ENCODE measurements at regions not wholly inside any gene's neighbourhood (a gene's known extent, or its start where the extent isn't known, plus 50 kb on each side); places are given as distances from the start of the nearest gene placed in this dataset.

DNA sequence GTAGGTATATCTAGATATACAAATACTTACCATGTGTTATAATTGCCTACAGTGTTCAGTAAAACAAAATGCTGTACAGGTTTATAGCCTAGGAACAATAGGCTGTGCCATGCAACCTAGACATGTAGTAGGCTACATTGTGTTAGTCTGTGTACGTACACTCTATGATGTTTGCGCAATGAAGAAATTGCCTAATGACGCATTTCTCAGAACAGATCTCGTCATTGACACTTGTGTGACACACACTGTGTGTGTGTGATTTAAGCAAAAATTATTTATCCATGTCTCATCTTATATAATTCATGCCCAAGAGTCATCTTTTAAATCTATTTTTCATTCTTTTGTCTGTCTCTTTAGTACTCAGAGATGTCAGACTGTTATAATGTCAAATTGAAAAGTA lies 1888.8 kb upstream of the PCDH20 start:
- CTCF ChIA-PET = no interaction called here
- no peak overlapping the region for H3K4me3 ChIP-seq (ENCODE audit: low read depth, low read length)
- TF ChIP-seq, protein P1, sequence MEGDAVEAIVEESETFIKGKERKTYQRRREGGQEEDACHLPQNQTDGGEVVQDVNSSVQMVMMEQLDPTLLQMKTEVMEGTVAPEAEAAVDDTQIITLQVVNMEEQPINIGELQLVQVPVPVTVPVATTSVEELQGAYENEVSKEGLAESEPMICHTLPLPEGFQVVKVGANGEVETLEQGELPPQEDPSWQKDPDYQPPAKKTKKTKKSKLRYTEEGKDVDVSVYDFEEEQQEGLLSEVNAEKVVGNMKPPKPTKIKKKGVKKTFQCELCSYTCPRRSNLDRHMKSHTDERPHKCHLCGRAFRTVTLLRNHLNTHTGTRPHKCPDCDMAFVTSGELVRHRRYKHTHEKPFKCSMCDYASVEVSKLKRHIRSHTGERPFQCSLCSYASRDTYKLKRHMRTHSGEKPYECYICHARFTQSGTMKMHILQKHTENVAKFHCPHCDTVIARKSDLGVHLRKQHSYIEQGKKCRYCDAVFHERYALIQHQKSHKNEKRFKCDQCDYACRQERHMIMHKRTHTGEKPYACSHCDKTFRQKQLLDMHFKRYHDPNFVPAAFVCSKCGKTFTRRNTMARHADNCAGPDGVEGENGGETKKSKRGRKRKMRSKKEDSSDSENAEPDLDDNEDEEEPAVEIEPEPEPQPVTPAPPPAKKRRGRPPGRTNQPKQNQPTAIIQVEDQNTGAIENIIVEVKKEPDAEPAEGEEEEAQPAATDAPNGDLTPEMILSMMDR (IDR thresholded peaks at IDR 0.05; ENCODE audit: insufficient read depth, low read length, missing control alignments) = no peak
- DNase-seq (ENCODE audit: low read depth, low spot score) = no peak
- POLR2A ChIA-PET = no interaction called here

DNA sequence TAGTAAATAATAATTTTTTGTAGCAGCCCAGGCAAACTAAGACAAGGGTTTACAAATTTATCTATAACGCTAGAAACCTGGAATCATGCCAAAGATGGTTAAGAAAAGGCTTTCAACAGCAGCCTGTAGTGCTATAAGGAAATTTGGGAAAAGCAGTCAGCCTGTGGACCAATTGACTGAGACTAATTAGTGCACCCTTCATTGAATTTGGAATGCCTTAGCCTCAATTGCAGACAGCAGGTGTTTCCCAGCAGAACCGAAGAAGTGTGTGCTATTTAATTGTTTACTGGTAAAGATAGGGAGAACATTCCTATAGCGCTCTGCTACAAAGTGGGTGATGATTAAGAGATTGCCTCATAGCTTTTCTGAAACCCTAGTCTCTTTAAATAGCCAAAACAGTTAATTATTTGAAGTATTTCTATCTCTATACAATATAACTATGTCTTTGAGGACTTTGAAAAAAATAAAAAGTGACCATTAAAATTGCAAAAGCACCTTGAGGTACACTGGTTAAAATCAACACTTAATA lies 1884.3 kb upstream of the PCDH20 start:
- POLR2A ChIA-PET = no interaction called here
- CTCF ChIA-PET = no interaction called here
- TF ChIP-seq, protein P1 (IDR thresholded peaks at IDR 0.05; ENCODE audit: insufficient read depth, low read length, missing control alignments) = no peak
- no peak overlapping the region for H3K4me3 ChIP-seq (ENCODE audit: low read depth, low read length)
- no peak for DNase-seq (ENCODE audit: low read depth, low spot score)

DNA sequence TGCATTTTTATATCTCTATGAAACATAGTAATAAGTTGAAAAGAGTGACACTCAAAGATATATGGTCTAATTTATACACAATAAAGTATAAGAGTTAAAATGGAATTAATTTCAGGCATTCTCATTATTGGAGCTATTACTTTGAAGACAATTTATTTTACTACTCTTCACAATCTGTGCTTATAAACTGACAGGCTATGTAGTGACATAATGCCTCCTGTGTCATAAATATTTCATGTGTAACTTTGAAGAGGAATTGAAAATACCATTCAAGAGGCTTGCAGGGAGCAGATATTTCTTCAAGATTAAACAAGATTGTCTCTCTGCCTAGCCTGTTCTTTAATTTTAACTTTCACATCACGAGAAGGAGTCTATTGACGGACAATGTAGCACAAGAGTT lies 1881.5 kb upstream of the PCDH20 start:
- CTCF ChIA-PET = no interaction called here
- TF ChIP-seq, protein P1 (IDR thresholded peaks at IDR 0.05; ENCODE audit: insufficient read depth, low read length, missing control alignments) = no peak
- POLR2A ChIA-PET = no interaction called here
- DNase-seq (ENCODE audit: low read depth, low spot score) = no peak
- H3K4me3 ChIP-seq (ENCODE audit: low read depth, low read length) = no peak overlapping the region

DNA sequence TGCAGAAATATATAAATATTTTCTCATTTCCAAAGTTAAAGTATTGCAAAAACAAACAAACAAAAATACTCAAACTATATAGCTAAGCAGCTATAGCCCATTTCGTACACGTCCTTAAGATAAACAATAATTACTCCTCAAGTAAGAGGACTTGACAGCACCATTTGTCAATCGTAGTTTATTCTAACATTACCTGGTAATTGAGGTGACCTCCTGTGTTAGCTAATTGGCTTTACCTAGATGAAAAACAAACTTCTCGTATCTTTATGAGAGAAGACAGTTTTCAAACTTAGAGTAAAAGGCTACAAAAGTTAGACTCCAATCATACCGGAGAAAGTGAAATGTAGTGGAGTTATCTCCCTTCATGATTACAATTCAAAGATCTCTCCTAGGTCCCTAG lies 1876.1 kb upstream of the PCDH20 start:
- POLR2A ChIA-PET = no interaction called here
- H3K4me3 ChIP-seq (ENCODE audit: low read depth, low read length) = no peak overlapping the region
- CTCF ChIA-PET = no interaction called here
- TF ChIP-seq, protein P1 (IDR thresholded peaks at IDR 0.05; ENCODE audit: insufficient read depth, low read length, missing control alignments) = no peak
- no peak for DNase-seq (ENCODE audit: low read depth, low spot score)

DNA sequence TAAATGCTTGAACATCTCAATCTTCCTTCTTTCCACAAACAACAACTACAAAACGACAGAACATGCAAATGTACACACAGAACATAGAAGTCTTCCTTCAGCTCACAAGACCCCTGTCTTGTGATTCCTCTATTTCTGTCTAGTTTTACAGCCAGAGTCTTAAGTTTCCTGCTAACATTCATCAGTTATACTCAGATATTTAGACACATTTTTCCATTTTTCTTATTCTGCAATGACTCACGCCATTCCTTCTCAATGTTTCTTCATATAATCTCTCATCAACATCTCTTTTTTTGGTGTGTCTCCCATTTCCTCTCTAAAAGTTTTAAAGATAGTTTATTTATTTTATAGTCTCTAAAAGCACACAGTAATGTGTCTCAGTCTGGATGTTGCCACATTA lies 1872.9 kb upstream of the PCDH20 start:
- ChIA-PET CTCF (no interaction called here), POLR2A (no interaction called here)
- no peak overlapping the region for H3K4me3 ChIP-seq (ENCODE audit: low read depth, low read length)
- TF ChIP-seq, protein P1 (IDR thresholded peaks at IDR 0.05; ENCODE audit: insufficient read depth, low read length, missing control alignments) = no peak
- DNase-seq (ENCODE audit: low read depth, low spot score) = no peak

DNA sequence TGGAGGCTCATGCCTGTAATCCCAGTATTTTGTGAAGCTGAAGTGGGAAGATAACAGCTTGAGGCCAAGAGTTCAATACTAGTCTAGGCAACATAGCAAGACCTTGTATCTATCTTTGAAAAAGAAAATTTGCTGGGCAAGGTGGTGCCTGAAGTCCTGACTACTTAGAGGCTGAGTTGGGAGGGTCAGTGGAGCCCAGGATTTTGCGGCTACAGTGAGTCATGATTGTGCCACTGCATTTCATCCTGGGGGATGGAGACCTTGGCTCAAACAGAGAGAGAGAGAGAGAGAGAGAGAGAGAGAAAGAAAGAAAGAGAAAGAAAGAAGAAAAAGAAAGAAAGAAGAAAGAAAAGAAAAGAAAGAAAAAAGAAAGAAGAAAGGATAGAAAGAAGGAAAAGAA lies 1872.3 kb upstream of the PCDH20 start:
- TF ChIP-seq, protein P1 (IDR thresholded peaks at IDR 0.05; ENCODE audit: insufficient read depth, low read length, missing control alignments) = no peak
- no peak overlapping the region for H3K4me3 ChIP-seq (ENCODE audit: low read depth, low read length)
- no peak for DNase-seq (ENCODE audit: low read depth, low spot score)
- ChIA-PET POLR2A (no interaction called here), CTCF (no interaction called here)
